NCI-H187 (cell line): ENCODE measurements at regions not wholly inside any gene's neighbourhood (a gene's known extent, or its start where the extent isn't known, plus 50 kb on each side); places are given as distances from the start of the nearest gene placed in this dataset.
"Not testable (repeated sequence)": the region's sequence is repeated elsewhere in the genome, so short reads cannot be mapped to it uniquely, and the experiment has no call there.

Source experiments
- DNase-seq, 2 experiments: peaks; one replicate each; lab custom pipeline; 2025; lab: John Stamatoyannopoulos, UW

DNA sequence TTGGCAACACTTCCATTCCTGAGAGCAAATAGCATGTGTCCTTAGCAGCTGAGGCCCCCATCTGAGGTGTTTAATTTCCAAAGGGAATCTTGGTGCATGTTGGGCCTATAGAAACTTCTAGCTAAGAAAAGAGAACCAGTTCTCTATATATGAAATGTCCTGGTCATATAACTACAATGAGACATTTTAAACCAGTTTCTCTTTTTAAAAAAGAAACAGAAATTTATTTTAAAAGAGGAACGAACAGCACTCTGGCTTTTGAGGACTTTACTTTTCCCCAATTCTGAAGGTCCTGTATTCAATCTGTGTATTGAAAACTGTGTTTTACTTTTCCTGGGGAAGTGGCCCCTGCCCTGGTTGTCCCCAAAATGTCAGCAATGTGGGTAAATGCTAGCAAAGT lies 94.0 kb upstream of the FOXN2 start:
- DNase-seq, result no peak

DNA sequence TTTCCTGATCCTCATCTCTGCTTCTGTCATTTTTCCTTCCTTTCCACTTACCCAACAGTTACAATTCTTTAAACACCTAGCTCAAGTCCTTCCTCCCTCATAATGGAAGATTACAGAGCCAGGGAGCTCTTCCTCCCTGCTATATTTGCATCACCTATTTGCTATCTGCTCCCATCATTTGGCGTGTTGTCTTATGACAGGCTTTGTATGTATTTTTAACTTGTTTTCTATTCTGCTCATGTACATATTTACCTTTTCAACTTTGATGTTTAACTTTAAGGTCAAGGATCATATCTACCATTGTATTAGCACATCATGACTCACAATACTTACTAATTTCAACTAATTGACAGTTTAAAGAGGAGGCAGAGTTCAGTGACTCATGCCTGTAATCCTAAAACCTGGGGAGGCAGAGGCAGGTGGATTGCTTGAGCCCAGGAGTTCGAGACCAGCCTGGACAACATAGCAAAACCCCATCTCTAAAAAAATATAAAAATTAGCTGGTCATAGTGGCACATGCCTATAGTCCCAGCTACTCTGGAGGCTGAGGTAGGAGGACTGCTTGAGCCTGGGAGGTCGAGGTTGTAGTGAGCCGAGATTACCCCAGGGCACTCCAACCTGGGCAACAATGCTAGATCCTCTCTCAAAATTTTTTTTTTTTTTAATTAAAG lies 92.5 kb upstream of the FOXN2 start:
- no peak for DNase-seq

DNA sequence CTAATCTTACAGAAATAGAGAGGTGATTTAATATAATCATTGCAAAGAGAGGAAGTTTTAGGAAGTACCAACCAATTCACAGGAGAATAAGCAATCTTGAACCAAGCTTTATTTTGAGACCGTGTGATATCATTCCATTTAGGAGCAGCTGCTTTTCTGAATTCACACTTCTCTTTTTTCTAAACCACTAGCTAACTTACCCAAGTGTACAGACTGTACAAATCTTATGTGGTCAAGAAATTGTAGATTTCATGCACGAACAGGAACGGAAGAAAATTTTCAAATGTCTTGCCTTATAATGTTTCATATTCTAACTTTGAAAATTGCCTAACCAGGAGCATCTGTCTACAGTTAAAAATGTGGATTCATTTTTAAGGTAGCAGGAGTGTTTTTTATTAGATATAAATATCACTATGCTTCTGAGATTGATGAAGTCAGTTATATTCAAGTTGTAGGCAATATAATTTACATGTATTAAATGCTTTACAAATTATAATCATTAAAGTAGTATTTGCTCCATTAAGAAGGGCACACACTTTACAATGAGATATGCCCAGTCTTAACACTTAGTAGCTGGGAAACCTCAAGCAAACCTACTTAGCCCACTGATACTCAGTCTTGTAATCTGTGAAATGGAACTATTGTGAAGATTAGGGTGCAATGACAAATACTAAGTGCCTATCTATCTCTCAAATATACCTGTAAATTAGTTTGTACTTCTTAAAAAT lies 86.7 kb upstream of the FOXN2 start:
- no peak for DNase-seq

DNA sequence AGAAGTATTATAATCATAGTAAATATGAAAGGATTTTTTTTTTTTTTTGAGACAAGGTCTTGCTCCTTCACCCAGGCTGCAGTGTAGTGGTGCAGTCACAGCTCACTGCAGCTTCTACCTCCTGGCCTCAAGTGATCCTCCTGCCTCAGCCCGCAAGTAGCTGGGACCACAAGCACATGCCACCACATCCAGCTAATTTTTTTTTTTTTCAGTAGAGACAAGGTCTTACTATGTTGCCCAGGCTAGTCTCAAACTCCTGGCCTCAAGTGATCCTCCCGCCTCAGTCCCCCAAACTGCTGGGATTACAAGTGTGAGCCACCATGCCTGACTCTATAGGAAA lies 86.2 kb upstream of the FOXN2 start:
- no peak for DNase-seq

DNA sequence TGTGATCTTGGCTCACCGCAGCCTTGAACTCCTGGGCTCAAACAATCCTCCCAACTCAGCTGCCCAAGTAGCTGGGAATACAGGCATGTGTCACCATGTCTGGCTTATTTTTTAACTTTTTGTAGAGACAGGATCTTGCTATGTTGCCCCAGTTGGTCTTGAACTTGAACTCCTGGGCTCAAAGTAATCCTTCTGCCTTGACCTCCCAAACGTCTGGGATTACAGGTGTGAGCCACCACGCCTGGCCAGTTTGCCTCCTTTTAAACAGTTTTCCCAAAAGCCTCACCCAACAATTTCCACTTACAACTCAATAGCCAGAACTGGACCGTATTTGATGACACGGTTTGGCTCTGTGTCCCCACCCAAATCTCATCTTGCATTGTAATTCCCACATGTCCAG lies 85.4 kb upstream of the FOXN2 start:
- no peak for DNase-seq

DNA sequence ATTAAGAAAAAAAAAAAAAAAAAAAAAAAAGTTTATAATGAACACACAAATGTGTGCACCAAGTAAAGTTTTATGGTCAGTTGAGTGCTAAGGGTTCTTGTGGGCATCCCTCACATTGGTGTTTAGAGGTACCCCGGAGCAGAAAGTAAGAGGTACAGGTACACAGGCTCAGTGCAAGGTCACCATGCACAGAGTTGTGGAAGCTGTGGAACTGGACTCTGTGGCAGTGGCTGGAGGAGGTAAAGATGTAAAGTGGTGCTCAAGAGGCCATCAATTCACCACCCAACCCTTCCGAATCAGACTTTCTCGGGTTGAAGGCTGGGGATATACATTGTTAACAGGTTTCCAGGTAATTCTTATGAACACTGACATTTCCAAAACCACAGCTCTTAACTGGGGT lies 83.6 kb upstream of the FOXN2 start:
- DNase-seq, result no peak

DNA sequence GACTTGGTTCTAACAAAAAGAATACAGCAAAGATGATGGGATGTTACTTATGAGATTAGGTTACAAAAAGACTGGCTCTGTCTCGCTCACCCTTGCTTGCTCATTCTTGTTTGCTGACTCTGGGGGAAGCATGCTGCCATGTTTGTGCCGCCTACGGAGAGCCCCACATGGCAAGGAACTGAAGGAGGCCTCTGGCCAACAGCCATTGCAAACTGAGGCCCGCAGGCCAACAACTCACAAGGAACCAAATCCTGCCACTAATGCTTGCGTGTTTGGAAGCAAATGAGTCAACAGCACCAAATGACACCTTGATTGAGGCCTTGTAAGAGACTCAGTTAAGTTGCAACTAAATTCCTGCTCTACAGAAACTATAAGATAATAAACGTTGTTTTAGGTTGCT lies 82.1 kb upstream of the FOXN2 start:
- no peak for DNase-seq

DNA sequence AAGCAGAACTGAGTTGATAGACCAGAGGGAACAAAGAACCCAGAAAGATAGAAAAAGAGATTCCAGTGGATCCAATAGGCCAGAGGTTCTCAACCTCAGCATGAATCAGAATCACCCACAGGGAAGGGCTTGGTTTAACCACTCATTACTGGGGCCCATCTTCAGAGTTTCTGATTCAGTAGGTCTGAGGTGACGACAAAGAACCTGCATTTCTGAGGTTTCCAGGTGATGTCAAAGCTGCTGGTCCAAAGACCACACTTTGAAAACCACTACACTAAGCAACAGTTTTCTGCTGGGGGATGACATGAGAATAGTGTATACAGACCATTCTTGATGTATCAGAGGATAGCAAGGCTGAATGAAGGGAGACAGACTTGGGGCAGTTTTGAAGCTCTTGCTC lies 81.5 kb upstream of the FOXN2 start:
- DNase-seq, result no peak

DNA sequence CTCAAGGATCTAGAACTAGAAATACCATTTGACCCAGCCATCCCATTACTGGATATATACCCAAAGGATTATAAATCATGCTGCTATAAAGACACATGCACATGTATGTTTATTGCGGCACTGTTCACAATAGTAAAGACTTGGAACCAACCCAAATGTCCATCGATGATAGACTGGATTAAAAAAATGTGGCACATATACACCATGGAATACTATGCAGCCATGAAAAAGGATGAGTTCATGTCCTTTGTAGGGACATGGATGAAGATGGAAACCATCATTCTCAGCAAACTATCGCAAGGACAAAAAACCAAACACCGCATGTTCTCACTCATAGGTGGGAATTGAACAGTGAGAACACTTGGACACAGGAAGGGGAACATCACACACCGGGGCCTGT lies 80.7 kb upstream of the FOXN2 start:
- DNase-seq, result not testable (repeated sequence)

DNA sequence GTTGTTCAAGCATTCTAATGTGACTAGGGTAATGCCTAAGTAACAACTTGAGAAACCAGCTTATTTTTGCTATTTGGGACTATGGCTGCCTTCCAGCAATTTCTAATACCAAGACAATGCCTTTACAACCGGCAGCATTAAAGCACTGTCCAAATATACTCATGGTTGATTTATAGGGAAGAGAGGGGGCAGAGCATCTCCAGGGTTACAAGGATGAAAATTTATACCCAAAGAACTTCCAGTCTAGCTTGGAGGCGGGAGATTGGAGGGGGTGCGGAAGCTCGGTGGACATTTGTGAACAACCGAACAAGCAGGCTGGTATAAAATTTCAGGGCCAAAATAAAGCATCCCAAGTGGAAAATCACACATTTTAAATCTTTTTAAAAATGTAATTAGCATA lies 79.4 kb upstream of the FOXN2 start:
- DNase-seq, result no peak

DNA sequence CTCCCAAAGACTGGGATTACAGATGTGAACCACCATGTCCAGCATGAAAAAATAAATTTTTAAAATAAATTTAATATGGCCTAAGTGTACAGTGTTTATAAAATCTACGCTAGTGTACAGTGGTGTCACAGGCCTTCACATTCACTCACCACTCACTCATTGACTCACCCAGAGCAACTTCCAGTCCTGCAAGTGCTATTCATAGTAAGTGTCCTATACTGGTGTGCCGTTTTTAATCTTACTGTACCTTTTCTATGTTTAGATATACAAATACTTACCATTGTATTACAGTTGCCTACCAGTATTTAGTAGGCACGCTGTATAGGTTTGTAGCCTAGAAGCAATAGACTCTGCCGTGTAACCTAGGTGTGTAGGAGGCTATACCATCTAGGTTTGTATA lies 76.1 kb upstream of the FOXN2 start:
- no peak for DNase-seq

DNA sequence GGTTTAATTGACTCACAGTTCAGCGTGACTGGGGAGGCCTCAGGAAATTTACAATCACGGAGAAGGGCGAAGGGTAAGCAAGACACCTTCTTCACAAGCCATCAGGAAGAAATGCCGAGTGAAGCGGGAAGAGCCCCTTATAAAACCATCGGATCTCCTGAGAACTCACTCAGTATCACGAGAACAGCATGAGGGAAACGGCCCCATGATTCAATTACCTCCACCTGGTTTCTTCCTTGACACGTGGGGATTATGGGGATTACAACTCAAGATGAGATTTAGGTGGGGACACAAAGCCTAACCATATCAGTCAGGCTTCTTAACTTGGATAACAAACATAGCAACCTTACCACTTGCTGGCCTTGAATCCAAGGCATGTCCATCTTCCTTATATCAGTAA lies 73.6 kb upstream of the FOXN2 start:
- DNase-seq, result no peak

DNA sequence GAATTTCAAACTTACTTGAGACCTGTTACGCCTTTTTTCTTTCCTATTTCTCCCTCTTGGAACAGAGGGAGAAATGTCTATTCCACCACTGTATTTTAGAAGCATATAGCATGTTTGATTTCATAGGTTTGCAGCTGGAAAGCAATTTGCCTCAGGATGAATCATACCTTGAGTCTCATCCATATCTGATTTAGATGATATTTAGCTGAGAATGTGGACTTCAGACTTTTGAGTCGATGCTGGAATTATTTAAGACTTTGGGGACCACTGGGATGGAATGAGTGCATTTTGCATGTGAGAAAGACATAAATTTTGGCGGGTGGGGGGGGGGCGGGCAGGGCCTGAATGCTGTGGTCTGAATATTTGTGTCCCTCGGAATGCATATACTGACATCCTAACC lies 67.3 kb upstream of the FOXN2 start:
- DNase-seq, result no peak

DNA sequence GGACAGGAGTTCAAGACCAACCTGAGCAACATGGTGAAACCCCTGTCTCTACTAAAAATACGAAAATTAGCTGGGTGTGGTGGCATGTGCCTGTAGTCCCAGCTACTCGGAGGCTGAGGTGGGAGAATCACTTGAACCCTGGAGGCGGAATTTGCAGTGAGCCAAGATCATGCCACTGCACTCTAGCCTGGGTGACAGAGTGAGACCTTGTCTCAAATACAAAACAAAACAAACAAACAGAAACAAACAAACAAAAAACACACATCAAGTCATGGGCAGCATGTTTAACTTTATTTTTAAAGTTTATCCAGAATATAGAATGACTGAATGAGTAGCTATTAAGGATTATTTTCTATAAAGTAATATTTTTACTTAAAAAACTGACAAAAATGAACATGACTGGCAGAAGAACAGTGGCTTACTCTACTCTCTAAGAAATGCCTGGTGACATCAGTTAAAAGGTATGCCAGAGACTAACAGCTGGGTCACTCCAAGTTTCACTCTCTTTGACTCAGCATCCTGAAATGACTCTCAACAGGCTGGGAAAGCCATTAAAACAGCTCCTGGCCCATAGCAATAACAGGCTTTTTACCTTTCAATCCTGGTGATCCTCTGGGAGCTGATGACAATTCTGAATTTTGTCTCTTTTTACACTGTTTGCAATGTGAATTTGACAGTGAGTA lies 66.1 kb upstream of the FOXN2 start:
- no peak for DNase-seq

DNA sequence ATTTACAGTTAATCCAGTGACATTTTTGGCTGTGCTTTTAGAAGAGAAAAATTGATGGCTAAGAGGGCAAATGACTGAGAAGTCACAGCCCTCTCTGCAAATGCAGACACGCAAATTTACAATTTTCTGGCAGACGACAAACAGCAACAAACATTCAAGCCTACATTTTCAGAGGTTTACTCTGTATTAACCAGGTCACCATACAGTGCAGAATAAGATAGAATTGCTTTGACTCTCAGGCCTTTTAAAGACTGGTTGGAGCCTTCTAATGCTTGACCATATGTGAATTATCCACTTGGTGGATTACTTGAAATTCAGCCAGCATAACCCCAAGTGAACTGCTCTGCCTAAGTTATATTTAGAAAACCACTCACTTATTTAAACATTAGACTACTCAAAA lies 65.5 kb upstream of the FOXN2 start:
- no peak for DNase-seq

DNA sequence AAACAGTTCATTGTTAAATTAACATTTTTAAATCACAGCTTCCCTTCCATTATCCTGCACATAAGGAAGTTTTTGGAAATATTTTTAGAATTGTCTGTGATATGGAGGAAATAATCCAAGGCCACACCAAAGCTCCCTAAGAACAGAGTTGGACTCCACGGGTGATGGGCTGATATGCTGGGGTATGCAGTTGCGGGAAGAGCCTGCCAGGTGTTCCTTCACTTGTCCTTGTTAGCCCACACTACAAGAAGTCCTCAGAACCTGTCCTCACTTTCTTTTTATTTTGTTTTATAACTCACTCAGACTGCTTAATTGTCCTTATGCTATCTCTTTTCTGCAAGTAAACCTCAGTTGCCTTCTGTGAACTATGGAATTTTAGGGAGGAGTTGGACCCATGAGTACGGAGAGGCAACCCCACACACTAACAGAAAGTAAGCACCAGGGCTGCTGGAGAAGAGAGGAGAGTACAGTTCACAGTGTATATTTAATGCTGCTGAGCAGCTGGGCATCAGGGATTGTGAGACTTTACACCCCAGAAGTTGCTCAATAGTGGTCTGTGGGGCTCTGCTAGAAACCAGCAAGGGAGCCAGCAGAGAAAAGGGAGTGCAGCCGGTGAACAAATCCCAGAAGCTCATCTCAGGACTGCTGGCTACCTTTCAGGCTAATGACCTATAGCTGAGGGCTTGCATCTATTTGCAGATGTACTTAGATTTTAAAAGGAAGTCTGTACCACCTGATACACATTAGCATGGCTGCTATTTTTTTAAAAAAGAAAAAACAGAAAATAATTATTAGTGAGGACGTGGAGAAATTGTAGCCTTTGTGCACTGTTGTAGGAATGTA lies 64.6 kb upstream of the FOXN2 start:
- DNase-seq, result no peak

DNA sequence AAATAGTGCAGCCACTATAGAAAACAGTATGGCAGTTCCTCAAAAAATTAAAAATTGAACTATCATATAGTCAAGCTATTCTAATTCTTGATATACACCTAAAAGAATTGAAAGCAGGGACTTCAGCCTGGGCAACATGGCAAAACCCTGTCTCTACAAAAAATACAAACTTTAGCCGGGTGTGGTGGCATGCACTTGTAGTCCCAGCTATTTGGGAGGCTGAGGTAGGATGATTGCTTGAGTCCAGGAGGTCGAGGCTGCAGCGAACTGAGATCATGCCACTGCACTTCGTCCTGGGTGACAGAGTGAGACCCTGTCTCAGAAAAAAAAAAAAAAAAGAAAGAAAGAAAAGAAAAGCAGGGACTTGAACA lies 64.0 kb upstream of the FOXN2 start:
- DNase-seq, result no peak

DNA sequence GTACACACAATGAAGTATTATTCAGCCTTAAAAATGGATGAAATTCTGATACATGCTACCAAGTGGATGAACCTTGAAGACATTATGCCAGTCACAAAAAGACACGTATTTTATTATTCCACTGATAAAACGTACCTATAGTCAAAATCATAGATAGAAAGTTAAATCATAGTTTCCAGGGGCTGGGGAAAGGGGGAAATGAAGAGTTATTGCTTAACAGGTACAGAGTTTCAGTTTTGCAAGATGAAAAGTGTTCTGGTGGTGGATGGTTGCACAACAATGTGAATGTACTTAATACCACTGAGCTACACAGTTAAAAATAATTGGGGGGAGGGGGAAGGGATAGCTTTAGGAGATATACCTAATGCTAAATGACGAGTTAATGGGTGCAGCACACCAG lies 63.5 kb upstream of the FOXN2 start:
- DNase-seq, result no peak

DNA sequence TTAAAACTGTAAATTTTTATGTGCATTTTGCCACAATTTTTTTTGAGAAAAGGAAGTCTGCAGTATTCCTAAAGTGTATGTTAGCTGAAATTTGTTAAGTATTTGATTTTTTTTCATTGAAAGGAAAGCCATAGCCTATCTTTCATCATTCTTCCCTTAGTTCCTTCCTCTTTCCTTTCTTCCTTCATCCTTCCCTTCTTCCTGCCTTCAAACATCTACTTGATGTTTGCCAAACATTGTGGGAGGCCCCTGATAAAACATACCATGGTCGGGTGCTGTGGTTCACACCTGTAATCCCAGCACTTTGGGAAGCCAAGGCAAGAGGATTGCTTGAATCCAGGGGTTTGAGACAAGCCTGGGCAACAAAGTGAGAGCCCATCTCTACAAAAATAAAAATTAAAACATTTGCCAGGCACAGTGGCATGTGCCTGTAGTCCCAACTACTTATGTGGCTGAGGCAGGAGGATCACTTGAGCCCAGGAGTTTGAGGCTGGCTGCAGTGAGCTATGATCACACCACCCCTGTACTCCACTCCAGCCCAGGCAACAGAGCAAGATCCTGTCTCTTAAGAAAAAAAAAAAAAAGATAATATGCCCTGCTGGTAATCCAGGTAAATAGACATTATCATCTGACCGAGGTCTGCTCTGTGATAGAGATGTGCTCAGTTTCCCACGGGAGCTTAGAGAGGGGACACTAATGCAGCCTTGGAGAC lies 62.9 kb upstream of the FOXN2 start:
- DNase-seq, result no peak

DNA sequence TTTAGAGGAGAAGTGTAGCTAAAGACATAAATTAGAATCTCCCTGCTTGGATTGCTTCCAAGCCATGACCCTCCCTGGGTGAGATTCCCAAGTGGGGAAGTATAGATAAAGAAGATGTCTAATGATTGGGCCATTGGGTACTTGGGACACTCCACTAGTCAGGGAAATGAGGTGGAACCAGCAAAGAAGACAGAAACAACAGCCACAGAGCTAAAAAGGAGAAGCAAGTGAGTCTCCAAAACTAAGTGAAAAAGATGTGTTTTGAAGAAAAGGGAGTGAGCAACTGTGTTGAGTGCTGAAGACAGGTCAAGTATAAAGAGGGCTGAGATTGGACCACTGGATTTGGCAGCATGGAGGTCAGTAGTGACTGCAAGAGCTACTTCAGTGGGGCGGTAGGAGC lies 61.2 kb upstream of the FOXN2 start:
- no peak for DNase-seq

DNA sequence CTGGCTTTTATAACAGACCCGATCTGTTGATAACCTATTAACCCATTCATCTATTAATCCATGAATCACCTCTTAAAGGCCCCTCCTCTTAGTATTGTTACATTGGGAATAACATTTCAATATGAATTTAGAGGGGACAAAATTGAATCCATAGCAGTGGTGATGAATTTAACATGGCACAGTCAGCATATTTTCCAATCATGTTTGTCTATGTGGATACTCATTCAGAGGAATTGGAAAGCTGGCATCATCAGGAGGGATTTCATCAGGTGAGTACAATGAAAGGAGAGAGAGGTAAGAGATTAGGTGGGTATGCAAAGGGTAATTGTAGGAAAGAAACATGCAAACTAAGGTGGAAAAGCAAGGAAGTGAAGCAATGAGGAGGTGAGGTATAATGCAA lies 59.6 kb upstream of the FOXN2 start:
- no peak for DNase-seq

DNA sequence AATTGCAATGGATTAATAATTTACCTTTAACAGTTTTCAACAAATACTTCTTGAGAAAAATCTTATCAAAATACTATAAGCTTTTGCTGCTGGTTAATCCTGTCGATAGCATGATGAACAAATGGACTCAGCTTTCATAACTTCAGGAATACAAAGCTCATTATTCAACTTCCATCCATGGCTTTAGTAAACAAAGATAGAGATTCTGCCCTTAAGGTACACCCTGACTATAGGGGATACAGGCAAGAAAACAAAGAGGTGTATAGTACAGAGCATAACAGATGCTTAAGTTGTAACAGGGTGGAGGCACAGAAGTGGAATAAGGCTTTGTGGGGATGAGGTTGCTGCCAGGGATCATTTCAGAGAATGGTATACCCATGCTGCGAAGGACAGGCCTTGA lies 57.0 kb upstream of the FOXN2 start:
- DNase-seq, result no peak
